ENCODE measurements at regions not wholly inside any gene's neighbourhood (a gene's known extent, or its start where the extent isn't known, plus 50 kb on each side); places are given as distances from the start of the nearest gene placed in this dataset.

DNA sequence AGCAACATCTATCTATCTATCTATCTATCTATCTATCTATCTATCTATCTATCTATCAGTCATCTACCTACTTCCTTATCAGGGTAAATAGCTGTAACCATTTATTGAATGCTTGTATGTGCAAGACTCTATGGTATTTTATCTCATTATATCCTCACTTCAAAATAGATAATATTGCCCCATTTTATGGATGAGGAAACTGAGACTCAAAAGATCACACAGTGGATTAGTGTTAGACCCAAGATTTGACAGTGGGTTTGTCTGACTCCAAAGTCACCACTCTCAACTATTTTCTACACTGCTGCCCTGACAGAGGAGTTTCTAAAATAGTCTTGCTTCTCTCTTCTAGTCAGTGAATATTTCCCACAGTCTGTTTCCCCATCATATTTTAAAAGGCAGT lies 94.3 kb upstream of the NR3C1 start:
- DNase-seq: no peak
- in situ Hi-C loops (cut with MboI; ENCODE audit: low pct_unique_long_range_greater_than_20kb, low sequenced_read_pairs): no loop called here

DNA sequence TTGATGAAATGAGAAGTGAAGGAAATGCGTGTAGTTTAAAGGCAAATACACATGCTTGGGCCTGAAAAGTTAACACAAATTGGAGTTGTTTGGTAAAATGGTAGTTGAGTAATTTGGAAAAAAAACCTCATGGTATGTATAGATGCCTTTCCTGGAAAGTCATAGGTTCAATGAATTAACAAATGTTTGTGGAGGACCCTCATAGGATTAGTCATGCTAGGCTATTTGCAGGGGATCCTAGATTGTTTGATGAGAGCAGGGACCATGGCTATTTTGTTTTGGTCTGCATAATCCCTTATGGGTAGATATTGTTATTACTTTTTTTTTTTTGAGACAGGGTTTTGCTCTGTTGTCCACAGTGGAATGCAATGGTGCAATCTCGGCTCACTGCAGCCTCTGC lies 93.5 kb upstream of the NR3C1 start:
- in situ Hi-C loops (cut with MboI; ENCODE audit: low pct_unique_long_range_greater_than_20kb, low sequenced_read_pairs): no loop called here
- no peak for DNase-seq

DNA sequence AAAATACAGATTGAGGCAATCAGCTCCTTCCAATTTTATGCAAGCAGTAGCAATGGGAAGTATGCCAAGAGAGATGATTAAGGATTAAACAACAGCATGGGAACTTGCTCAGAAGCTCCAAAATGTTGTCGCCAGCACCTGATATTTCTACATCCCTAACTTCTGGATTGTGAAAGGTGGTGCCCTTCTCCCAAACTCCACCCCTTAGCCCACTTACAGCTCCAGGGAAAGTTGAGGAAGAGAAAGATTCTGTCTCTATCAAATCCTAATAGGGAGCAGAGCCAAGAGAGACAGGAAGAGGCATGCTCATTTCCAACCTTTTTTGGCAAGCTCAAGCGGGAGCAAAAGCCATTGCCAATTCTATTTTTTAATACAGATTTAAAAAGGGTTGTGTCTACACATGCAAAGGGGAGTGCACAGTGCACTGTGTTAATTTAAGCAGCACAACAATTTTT lies 92.4 kb upstream of the NR3C1 start:
- in situ Hi-C loops (cut with MboI; ENCODE audit: low pct_unique_long_range_greater_than_20kb, low sequenced_read_pairs): no loop called here

DNA sequence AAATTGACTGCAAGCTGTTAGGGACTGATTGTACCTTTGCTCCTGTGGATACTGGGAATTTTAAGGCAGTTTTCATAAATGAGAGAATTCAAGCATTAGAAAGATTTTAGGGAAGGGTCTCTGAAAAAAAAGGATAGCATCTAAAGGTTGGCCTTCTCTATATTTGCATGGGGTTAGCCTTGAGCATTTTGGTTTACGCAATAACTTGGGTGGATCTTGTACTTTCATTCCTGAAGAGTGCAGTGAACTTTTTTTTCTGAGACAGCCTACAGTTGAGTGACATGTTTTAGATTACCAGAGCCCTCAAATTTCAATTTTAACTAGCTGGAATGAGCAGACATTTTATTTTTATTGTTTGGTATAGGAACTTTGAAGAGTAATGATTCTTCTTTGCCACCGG lies 91.6 kb upstream of the NR3C1 start:
- no peak for DNase-seq
- in situ Hi-C loops (cut with MboI; ENCODE audit: low pct_unique_long_range_greater_than_20kb, low sequenced_read_pairs): no loop called here

More for the DNA sequence above, 92.4 kb upstream of the NR3C1 start:
- DNase-seq: no peak

DNA sequence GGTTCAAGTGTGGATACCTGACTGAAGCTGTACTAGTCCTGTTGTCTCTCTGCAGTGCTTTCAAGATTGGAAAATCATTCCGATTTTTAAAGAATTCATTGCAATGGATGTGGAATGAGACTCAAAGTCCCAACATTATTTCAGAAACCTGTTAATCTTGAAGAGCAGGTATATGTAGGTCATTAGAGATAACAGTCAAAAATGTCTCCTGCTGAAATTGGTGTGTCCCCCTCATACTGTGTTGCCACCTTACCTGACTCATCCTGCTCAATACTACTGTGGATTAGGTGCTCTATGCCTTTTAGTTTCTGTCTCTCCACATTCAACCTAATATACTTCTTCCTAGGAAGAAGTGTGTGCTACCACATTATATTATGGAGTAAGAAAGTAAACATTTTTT lies 91.1 kb upstream of the NR3C1 start:
- in situ Hi-C loops (cut with MboI; ENCODE audit: low pct_unique_long_range_greater_than_20kb, low sequenced_read_pairs): no loop called here
- DNase-seq: no peak

DNA sequence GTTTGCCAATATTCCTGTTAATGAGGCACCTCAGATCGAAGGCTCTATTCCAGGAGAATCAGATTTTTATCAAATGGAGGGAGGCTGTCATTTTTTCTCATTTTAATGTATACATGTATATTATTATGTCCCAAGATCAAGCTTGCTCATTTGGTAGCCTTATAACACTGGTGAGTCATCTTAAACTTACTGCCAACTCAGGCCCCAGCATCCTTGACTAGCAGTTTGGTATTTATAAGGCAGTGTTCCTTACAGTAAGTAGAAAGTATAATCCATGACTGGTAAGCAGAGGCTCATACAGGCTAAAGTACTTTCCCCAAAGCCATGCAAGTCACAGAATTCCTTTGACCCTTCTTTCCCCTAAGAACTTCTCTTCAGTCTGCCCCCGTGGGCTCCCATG lies 90.7 kb upstream of the NR3C1 start:
- DNase-seq: no peak
- in situ Hi-C loops (cut with MboI; ENCODE audit: low pct_unique_long_range_greater_than_20kb, low sequenced_read_pairs): no loop called here

DNA sequence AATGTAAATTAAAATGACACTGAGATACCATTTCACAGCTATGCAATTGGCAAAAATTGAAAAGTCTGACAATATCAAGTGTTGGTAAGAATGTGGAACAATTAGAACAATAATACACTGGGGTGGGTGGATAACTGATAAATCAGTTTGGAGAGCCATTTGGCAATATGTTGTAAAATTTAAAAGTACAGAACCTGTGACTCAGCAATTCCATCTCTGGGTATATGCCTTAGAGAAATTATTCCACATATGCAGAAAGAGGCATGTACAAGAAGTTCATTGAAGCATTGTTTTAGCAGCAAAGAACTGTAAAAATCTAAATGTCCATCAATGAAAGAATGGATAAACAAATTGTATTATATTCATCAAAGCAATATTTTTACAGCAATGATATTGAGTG lies 89.3 kb upstream of the NR3C1 start:
- in situ Hi-C loops (cut with MboI; ENCODE audit: low pct_unique_long_range_greater_than_20kb, low sequenced_read_pairs): no loop called here
- DNase-seq: no peak

DNA sequence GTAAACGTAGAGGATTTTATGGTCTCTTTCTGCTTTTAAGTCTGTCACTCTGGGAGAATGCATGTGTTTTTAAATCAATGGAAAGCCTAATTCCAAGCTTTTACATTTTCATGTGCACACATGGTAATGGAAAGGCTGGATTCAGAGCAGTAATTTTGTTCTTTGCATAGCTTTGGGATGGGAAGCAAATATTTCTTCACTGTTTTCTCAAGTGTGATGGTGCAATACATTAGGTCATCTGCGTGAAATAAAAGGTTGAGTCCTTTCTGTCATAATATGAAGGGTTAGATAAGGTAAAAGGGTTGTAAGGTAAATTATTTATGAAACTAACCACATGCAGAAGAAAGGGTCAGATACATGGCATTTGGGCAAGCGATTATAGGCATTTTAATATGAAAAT lies 88.2 kb upstream of the NR3C1 start:
- DNase-seq: no peak
- in situ Hi-C loops (cut with MboI; ENCODE audit: low pct_unique_long_range_greater_than_20kb, low sequenced_read_pairs): no loop called here

DNA sequence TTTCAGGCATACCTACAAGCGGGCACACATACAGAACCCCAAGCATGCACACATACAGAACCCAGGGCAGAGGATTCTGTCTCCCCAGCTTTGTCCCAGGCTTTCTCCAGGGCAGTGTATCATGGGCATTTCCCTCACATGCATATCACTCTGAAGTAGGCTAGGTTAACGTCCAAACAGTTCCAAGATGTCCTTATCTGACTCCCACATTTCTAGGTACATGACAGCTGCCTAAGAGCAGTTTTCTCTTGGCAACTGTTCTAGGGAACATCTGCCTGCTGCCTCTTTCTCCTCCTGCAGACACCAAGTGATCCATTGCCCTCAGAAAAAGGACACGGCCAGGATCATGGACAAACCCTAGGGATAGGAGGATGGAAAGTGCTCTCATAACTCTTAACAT lies 84.9 kb upstream of the NR3C1 start:
- in situ Hi-C loops (cut with MboI; ENCODE audit: low pct_unique_long_range_greater_than_20kb, low sequenced_read_pairs): no loop called here
- DNase-seq: no peak

DNA sequence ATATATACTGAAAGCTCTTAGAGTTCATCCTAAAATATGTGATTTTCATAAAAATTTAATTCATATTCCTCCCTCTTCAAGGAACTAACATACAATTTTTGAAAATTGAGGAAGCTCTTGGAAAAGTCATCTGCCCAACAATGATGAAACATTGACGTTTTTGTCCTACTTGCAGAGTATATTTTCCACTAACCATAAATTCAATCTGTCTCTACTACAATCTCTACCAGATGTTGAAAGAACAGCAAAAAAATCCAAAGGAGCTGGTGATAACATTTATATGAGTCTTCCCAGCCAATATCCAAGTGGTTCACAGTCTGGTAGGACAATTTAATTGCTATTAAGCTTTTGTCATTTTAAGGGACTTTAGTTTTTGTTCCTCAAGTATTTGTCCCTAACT lies 81.1 kb upstream of the NR3C1 start:
- in situ Hi-C loops (cut with MboI; ENCODE audit: low pct_unique_long_range_greater_than_20kb, low sequenced_read_pairs): no loop called here
- no peak for DNase-seq

DNA sequence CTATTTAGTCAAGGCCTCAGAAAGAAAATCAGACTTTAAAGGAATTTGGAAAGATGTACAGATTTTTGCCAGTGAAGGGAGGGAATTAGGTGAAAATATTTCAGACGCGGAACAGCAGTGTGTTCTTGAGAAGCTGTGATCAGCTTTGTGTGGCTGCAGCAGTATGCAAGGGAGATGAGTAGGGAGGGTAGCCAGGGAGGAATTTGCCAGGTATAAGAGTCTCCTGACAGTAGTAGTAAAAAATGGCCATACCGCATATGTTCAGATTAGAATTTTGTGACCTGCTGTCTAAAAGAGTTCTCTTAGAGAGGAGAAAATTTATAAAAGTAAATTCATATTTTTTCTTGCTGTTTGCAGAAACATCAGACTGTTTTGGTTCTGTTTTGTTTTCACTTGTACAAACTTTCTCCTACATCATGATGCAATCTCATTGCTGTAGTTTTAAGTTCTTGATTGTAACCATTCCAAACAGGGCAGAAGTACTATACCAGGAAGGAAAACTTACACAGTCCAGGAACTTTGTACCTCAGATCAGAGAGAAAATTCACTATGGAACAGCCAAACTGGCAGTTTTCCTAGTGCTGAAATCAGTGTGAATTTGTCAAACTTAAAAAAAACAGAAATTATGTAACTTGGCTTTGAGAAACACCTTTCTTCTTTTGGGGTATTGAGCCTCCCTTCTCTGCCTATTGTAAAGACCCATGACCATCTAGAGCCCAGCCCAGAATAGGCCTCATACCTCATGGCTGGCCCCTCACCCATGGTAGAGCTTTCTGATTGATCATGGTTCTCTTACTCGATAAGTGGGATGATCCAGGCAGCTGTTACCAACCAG lies 78.4 kb upstream of the NR3C1 start:
- DNase-seq: no peak
- in situ Hi-C loops (cut with MboI; ENCODE audit: low pct_unique_long_range_greater_than_20kb, low sequenced_read_pairs): no loop called here

DNA sequence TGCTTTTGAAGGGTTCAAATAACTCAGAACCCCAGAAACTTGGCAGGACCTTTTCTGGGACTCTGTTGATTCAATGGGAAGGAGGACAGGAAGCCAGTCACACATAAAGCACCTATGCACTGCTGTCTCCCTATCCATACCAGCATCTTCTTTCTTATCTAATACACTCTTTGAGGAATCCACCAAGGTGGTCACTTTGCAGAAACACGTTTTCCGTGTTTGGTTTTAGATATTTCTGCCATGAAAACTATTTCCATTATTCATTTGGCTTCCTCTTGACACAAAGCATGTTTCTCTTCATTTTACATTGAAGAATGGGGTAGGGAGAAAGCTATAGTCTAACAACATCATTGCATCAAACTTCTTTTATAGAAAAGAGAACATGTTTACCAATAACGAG lies 76.5 kb upstream of the NR3C1 start:
- DNase-seq: no peak
- in situ Hi-C loops (cut with MboI; ENCODE audit: low pct_unique_long_range_greater_than_20kb, low sequenced_read_pairs): no loop called here

DNA sequence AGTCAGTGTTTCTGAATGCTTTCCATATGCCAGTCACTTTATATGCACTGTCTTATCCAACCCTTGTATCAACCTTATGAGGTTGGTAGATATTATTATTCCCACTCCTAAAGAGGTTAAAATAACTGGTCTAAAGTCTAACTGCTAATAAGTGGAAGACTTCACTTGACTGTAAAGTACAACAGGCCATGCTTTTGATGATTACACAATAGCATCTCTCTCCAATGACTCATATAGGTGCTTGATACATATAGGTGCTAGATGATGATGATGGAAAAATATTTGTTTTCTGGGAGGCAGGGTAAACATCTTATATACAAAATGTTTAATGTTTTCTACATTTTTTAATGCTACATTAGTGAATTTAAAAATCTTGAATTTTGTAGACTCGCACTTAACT lies 75.9 kb upstream of the NR3C1 start:
- in situ Hi-C loops (cut with MboI; ENCODE audit: low pct_unique_long_range_greater_than_20kb, low sequenced_read_pairs): no loop called here
- DNase-seq: no peak

DNA sequence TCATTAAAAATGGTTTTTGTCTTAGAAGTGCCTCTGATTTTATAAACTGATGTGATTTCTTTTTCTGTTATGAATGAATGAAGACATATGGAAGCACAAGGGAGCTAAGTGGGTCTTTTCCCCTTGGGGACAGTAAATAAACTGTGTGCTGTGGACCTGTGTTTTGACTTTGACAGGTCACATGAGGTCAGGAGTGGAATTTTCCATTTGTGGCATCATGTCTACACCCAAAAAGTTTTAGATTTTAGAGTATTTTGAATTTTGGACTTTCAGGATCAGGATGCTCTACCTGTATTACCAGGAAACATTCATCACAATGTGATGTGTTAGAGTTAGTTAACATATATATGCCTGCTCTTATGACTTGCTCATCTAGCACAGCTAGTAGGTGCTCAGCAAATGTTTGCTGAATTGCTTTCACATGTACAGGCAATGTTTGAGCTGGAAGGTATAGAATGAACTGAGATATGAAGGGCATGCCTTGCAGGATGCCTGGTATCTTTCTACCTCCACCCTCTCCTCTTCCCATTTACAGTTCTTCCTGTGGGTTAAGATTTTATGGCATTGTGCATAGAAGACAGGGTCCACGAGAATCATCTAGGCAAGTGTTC lies 73.2 kb upstream of the NR3C1 start:
- DNase-seq: no peak
- in situ Hi-C loops (cut with MboI; ENCODE audit: low pct_unique_long_range_greater_than_20kb, low sequenced_read_pairs): no loop called here

DNA sequence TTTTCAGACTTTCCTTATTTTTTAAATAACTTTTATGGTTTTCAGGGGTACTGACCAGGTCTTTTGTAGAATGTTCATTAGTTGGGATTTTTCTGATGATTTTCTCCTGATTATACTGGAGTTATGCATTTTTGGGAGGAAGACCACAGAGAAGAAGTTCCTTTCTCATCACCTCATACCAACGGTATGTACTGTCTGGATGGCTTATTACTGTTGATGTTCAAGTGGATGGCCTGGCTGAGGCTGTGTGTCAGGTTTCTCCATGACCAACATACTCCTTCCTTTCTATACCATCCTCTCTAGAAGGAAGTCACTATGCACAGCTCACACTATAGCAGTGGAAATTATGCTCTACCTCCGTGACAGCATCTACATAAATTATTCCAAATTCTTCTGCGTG lies 71.1 kb upstream of the NR3C1 start:
- in situ Hi-C loops (cut with MboI; ENCODE audit: low pct_unique_long_range_greater_than_20kb, low sequenced_read_pairs): no loop called here
- DNase-seq: no peak

DNA sequence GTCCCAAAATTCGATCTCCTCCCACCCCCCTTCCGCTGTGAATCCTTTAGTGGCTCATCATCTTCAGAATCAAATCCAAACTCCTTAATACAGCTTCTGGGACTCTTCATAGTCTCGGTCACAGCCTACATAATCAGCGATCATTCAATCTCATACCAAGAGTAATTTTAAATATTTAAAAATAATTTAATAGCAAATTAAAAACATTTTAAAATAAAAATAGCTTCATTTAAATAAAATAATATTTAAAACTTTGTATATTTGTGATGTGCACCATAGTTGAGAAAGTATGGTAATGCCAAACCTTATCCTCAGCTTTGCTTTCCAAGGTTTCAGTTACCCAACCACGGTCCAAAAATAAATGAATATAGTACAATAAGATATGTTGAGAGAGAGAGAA lies 70.0 kb upstream of the NR3C1 start:
- no peak for DNase-seq
- in situ Hi-C loops (cut with MboI; ENCODE audit: low pct_unique_long_range_greater_than_20kb, low sequenced_read_pairs): no loop called here

DNA sequence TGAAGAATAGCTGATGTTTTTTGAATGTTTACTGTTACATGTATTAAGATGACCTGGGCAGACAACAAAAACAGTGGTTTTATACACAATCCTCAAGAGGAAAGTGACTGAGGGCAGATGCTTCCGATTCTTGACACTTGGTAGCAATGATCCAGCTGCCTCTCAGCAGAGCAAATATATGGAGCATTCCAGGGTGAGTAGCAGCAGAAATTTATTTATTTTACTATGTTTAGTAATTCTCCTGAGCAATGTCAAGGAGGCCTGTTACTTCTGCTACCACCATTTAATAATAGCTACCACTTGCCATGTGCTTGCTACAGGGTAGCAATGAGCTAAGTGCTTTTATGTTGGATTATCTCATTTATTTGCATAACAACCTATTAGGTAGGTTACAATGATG lies 69.1 kb upstream of the NR3C1 start:
- in situ Hi-C loops (cut with MboI; ENCODE audit: low pct_unique_long_range_greater_than_20kb, low sequenced_read_pairs): no loop called here

DNA sequence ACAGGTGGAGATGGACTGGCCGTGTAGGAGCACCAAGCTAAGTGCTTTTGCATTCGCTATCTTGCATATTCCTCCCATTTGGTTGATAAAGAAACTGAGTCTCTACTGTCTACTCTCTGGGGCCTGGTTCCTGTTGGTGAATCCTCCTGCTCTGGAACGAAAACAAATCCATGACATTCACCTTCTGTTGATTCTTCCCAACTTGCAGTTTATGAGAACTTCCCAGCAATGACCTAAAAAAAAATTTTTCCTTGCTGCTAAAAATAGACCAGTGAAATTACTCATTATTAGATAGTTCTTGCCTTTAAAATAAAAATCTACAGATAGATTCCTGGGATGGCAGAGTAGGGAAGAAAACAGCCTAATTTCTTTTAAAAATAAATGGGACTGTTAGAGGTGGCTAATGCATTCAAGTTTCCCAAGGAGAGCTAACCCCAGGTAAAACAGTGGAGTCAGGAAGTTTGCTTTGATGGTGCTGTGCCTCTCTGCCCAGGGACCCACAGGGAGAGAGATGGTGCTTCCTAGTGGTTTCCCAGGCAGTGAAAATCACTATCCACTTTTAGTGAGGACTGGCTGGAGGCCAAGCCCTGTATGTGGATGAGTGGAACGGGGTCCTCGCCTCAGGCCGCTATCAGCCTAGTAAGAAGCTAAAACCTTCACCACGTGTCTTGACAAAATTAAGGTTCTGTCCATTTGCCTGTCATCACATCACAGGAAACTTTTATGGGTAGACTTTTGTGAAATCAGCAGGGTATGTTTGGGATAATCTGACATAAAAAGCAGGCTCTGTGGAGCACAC lies 68.4 kb upstream of the NR3C1 start:
- no peak for DNase-seq
- in situ Hi-C loops (cut with MboI; ENCODE audit: low pct_unique_long_range_greater_than_20kb, low sequenced_read_pairs): no loop called here

More for the DNA sequence above, 69.1 kb upstream of the NR3C1 start:
- DNase-seq: no peak

DNA sequence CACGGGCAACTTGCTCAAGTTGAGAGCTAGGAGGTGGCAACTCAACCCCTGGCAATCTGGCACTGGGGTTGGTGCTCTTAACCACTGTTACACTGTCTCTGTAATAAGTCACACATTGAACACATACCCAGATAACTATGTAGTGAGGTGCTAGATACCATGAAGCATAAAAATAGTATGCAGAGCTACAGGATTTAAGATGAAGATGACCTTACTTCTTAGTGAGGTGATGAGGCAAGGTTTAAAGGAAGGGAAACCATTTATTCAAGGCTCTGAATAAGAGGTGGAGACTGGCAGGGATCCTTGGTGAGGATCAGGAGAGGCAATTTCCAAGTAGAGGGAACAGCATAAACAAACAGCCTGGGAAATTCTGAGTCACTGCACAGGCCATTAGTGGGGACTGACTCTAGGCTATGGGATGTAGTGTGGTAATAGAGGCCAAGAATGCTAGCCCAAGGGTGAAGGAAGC lies 67.6 kb upstream of the NR3C1 start:
- in situ Hi-C loops (cut with MboI; ENCODE audit: low pct_unique_long_range_greater_than_20kb, low sequenced_read_pairs): no loop called here
- no peak for DNase-seq

DNA sequence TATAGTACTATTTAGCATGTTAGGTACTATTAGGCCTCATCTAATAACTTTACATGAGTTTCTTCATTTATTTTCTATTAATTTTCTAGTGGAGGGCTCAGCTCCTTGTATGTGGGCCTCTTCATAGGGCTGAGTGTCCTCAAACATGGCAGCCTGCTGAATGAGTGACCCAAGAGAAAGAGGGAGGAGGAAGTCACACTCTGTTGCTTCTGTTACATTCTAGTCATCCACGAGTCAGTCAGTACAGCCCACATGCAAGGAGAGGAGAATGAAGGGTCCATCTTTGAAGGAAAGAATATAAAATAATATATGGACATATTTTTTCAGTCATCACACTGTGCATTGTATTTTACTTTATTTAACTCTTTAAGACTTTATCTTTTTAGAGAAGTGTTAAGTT lies 66.6 kb upstream of the NR3C1 start:
- no peak for DNase-seq
- in situ Hi-C loops (cut with MboI; ENCODE audit: low pct_unique_long_range_greater_than_20kb, low sequenced_read_pairs): no loop called here
